GM12878 (cell line): ENCODE measurements at regions not wholly inside any gene's neighbourhood (a gene's known extent, or its start where the extent isn't known, plus 50 kb on each side); places are given as distances from the start of the nearest gene placed in this dataset.

Source experiments
- BCL3 ChIP-seq: IDR thresholded peaks from 2 replicates; pipeline ENCODE4 v1.6.1; 2011; ENCODE audit warnings: borderline replicate concordance, low read depth, mild to moderate bottlenecking, moderate library complexity, low read length; ENCODE audit not compliant: insufficient read depth, poor library complexity, severe bottlenecking
- JUND ChIP-seq: IDR thresholded peaks from 2 replicates; pipeline ENCODE4 v1.6.1; 2012; ENCODE audit warnings: low read depth, mild to moderate bottlenecking, low read length, improper control_type of control experiment, moderate library complexity
- MXI1 ChIP-seq: fragments of 150-350 bp; IDR thresholded peaks from 2 replicates; pipeline ENCODE4 v1.6.1; 2011; ENCODE audit warnings: low read depth, mild to moderate bottlenecking, inconsistent platforms, low read length, improper control_type of control experiment
- POLR2A ChIP-seq: IDR thresholded peaks from 2 replicates; pipeline ENCODE4 v1.6.1; 2011; ENCODE audit warnings: low read depth, mild to moderate bottlenecking, low read length

GRCh38 chr17:17416007-17416399 is 60.8 kb upstream of the MED9 start:
- TF ChIP-seq JUND (no peak), MXI1 (no peak), BCL3 (no peak), POLR2A (no peak)
